HepG2 (cell line): ENCODE measurements at regions not wholly inside any gene's neighbourhood (a gene's known extent, or its start where the extent isn't known, plus 50 kb on each side); places are given as distances from the start of the nearest gene placed in this dataset.
"Not testable (repeated sequence)": the region's sequence is repeated elsewhere in the genome, so short reads cannot be mapped to it uniquely, and the experiment has no call there.

Experiments used
- ATAC-seq: fragments of 200-7000 bp; cut with Tn5 transposase; 3 replicates; pipeline ENCODE4 v1.9.1; 2020; ENCODE audit warnings: mild to moderate bottlenecking, moderate library complexity
- BruUV-seq: library from RNA; stranded (reverse); fragments of 400-500 nt; replicated peaks from 2 replicates; lab custom pipeline; 2021; lab: Mats Ljungman, UMichigan
- CTCF ChIA-PET: fragments of 300-600 bp; formaldehyde crosslinking; extraction: SDS; loops from one replicate; lab custom pipeline; 2021; ENCODE audit warnings: low total read pairs, inconsistent platforms, low intra/inter-chr PET ratio; lab: Yijun Ruan, JAX
- POLR2A ChIA-PET: fragments of 350-600 bp; sonication (Branson Sonifier 250); formaldehyde crosslinking; loops from one replicate; lab custom pipeline; 2020; ENCODE audit warnings: antibody characterized with exemption, inconsistent platforms; lab: Yijun Ruan, JAX
- DNase-seq: peaks from one replicate; pipeline ENCODE4 v3.0.0-alpha.2; 2015; ENCODE audit warnings: low spot score
- FAIRE-seq: peaks from 3 replicates; lab custom pipeline; 2011; peaks lifted over from hg19 to GRCh38; lab: Jason Lieb, UNC
- H2AFZ ChIP-seq: one replicate; pipeline ENCODE4 v1.6.1; 2011; ENCODE audit warnings: low read length, inconsistent platforms
- H3K27ac ChIP-seq: fragments of 300-600 bp; 3 replicates; pipeline ENCODE4 v1.8.0; 2011; ENCODE audit warnings: mixed run types, mild to moderate bottlenecking, mixed read lengths, low read length, inconsistent platforms; ENCODE audit not compliant: insufficient read depth; ENCODE audit errors: extremely low read length
- H3K27me3 ChIP-seq, 2 experiments: fragments of 200-600 bp in 1 of 2; 2 replicates in 1 of 2; 3 replicates in 1 of 2; pipeline versions ENCODE4 v1.6.0 to v1.8.0; 2011; ENCODE audit warnings: low read length in 2 of 2, mild to moderate bottlenecking in 2 of 2, moderate library complexity in 2 of 2, inconsistent platforms in 1 of 2; ENCODE audit not compliant: insufficient read depth in 2 of 2, control insufficient read depth in 1 of 2
- H3K36me3 ChIP-seq, 2 experiments: fragments of 200-600 bp in 1 of 2; replicated peaks in 1 of 2; 2 replicates in 1 of 2; 3 replicates in 1 of 2; pipeline versions ENCODE4 v1.5.1 to v1.8.0; 2011; ENCODE audit warnings: low read length in 2 of 2, inconsistent platforms in 1 of 2; ENCODE audit not compliant: insufficient read depth in 2 of 2, control insufficient read depth in 1 of 2
- H3K4me1 ChIP-seq: 2 replicates; pipeline ENCODE4 v1.5.1; 2012; ENCODE audit warnings: low read length, inconsistent platforms; ENCODE audit not compliant: insufficient read depth
- H3K4me2 ChIP-seq: 2 replicates; pipeline ENCODE4 v1.6.0; 2011; ENCODE audit warnings: low read depth, low read length, inconsistent platforms
- H3K4me3 ChIP-seq, 3 experiments: fragments of 200-600 bp in 1 of 3; sonication (generic), shearing (Covaris generic) in 1 of 3; replicated peaks in 1 of 3; 2 replicates each; pipeline ENCODE4 v1.5.1; 2011 to 2016; ENCODE audit warnings: low read length in 3 of 3, inconsistent platforms in 2 of 3, low read depth in 2 of 3, mild to moderate bottlenecking in 2 of 3, control low read depth in 1 of 3, mixed read lengths in 1 of 3; ENCODE audit not compliant: insufficient read depth in 1 of 3
- H3K79me2 ChIP-seq: one replicate; pipeline ENCODE4 v1.6.1; 2011; ENCODE audit warnings: low read length, inconsistent platforms; ENCODE audit not compliant: insufficient read depth
- H3K9ac ChIP-seq: 2 replicates; pipeline ENCODE4 v1.6.0; 2011; ENCODE audit warnings: mild to moderate bottlenecking, low read depth, low read length, inconsistent platforms; ENCODE audit not compliant: insufficient read depth
- H3K9me3 ChIP-seq: 2 replicates; pipeline ENCODE4 v1.5.1; 2012; ENCODE audit warnings: mild to moderate bottlenecking, low read length
- H4K20me1 ChIP-seq: 2 replicates; pipeline ENCODE4 v1.6.0; 2011; ENCODE audit warnings: inconsistent platforms, mild to moderate bottlenecking, low read length, moderate library complexity; ENCODE audit not compliant: insufficient read depth
- ATF4 ChIP-seq, 2 experiments: fragments of 450-650 bp in 1 of 2; sonication (generic) in 1 of 2; formaldehyde crosslinking; IDR thresholded peaks; 2 replicates each; pipeline versions ENCODE4 v1.5.0 to v1.8.0; 2020 to 2022; ENCODE audit warnings: mild to moderate bottlenecking in 1 of 2, missing genetic modification reagents in 1 of 2
- ELF1 ChIP-seq: sonication (generic); formaldehyde crosslinking; IDR thresholded peaks from 2 replicates; pipeline ENCODE4 v1.4.0; 2020; ENCODE audit warnings: missing genetic modification reagents
- GATAD2A ChIP-seq: IDR thresholded peaks from 2 replicates; pipeline ENCODE4 v1.6.1; 2016
- KAT7 ChIP-seq: IDR thresholded peaks from 2 replicates; pipeline ENCODE4 v1.6.1; 2018; ENCODE audit warnings: borderline replicate concordance, missing compliant biosample characterization
- STAT6 ChIP-seq: sonication (generic); formaldehyde crosslinking; IDR thresholded peaks from 2 replicates; pipeline ENCODE4 v1.4.0; 2020; ENCODE audit warnings: missing genetic modification reagents, mild to moderate bottlenecking, borderline replicate concordance
- ZNF281 ChIP-seq: sonication (generic); formaldehyde crosslinking; IDR thresholded peaks from 2 replicates; pipeline ENCODE4 v1.4.0; 2020; ENCODE audit warnings: missing genetic modification reagents, borderline replicate concordance
- ZNF350 ChIP-seq: sonication (generic); formaldehyde crosslinking; IDR thresholded peaks from 2 replicates; pipeline ENCODE4 v1.4.0; 2020; ENCODE audit warnings: mild to moderate bottlenecking, low read depth, missing genetic modification reagents, borderline replicate concordance
- ZNF777 ChIP-seq: sonication (generic); formaldehyde crosslinking; IDR thresholded peaks from 2 replicates; pipeline ENCODE4 v1.4.0; 2020; ENCODE audit warnings: missing genetic modification reagents
- WGBS: methylation state at CpG from one replicate; pipeline ENCODE4 v1.1.6; 2017; ENCODE audit warnings: low lambda C conversion rate; 5-methylcytosine and 5-hydroxymethylcytosine counted together
- in situ Hi-C: cut with HindIII; loops from 2 replicates; pipeline ENCODE4 v1.10.0; 2017; ENCODE audit warnings: low pct_unique_long_range_greater_than_20kb; ENCODE audit not compliant: extremely low pct_ligation_motif_present
- intact Hi-C: fragments of 100-400 bp; cut with micrococcal nuclease; formaldehyde crosslinking; loops from one replicate; pipeline ENCODE4 v1.10.0; 2022; ENCODE audit not compliant: unreplicated experiment

GRCh38 chr5:110977915-110978314, 93.6 kb upstream of the TSLP start:
- no peak overlapping the region for H3K27ac ChIP-seq
- BruUV-seq: no TSS peak
- intact Hi-C loops (no loop called here), in situ Hi-C loops (no loop called here)
- H3K4me1 ChIP-seq: no peaks in the 10 kb centered on the region
- no peaks in the 10 kb centered on the region for H3K27me3 ChIP-seq
- no peak overlapping the region for H3K4me3 ChIP-seq
- no peak overlapping the region for H3K4me2 ChIP-seq
- ATAC-seq: no peak
- no peak overlapping the region for H3K9ac ChIP-seq
- no peaks in the 10 kb centered on the region for H4K20me1 ChIP-seq
- 4% methylated on average over 1 of the region's 1 CpG for WGBS
- H2AFZ ChIP-seq: no peak overlapping the region
- POLR2A ChIA-PET: no interaction called here
- CTCF ChIA-PET: no interaction called here
- FAIRE-seq: no peak
- TF ChIP-seq ZNF350 (CRISPR knock-in tag): no peak
- TF ChIP-seq STAT6 (CRISPR knock-in tag): no peak
- TF ChIP-seq, all 625 proteins: peak for 0
- Histone ChIP-seq H3K79me2 (no peaks in the 10 kb centered on the region), H3K9me3 (no peaks in the 10 kb centered on the region), H3K36me3 (no peaks in the 10 kb centered on the region)
- DNase-seq: no peak

- peak overlapping the region; percentile 14 to 60 (median 48); a peak in 5 of 6 replicates for H3K4me3 ChIP-seq
- ATAC-seq, in situ Hi-C loops, BruUV-seq, H3K36me3 ChIP-seq, CTCF ChIA-PET, H4K20me1 ChIP-seq, H3K27me3 ChIP-seq, H3K9me3 ChIP-seq, POLR2A ChIA-PET, FAIRE-seq, intact Hi-C loops, H3K4me1 ChIP-seq, H3K9ac ChIP-seq, H3K27ac ChIP-seq, H3K79me2 ChIP-seq: not testable (repeated sequence)
- DNase-seq: peak; percentile 2
- peak overlapping the region; percentile 55 for H3K4me2 ChIP-seq
- H2AFZ ChIP-seq: peak overlapping the region; percentile 17
- no CpG with 5 or more reads among the region's 19 CpGs for WGBS
- 0 out of 2 replicates have a peak, but pooled peaks have one; percentile 40 for TF ChIP-seq ELF1 (CRISPR knock-in tag)
- TF ChIP-seq ZNF777: peak; percentile 74
- TF ChIP-seq KAT7 (CRISPR knock-in tag): 0 out of 2 replicates have a peak, but pooled peaks have one; percentile 57
- TF ChIP-seq ATF4 (CRISPR knock-in tag; IDR thresholded peaks at IDR 0.05): 0 out of 4 replicates have a peak, but pooled peaks of 1 of the 2 experiments have one; percentile 31
- TF ChIP-seq ZNF281: peak; percentile 96
- TF ChIP-seq GATAD2A: 0 out of 2 replicates have a peak, but pooled peaks have one; percentile 9
Observed at GRCh38 chr5:110985882-110986281, 85.6 kb upstream of the TSLP start.
